OCI-LY7 (cell line): ENCODE measurements at regions not wholly inside any gene's neighbourhood (a gene's known extent, or its start where the extent isn't known, plus 50 kb on each side); places are given as distances from the start of the nearest gene placed in this dataset.

Source experiments
- CTCF ChIP-seq: fragments of 200-600 bp; sonication (generic); conservative IDR thresholded peaks from 2 replicates; pipeline ENCODE4 v1.5.1; 2014; ENCODE audit warnings: mild to moderate bottlenecking, antibody characterized with exemption, low read length, moderate library complexity, mixed read lengths
- EZH2phosphoT487 ChIP-seq: fragments of 200-600 bp; sonication (generic); IDR thresholded peaks from 2 replicates; pipeline ENCODE4 v1.6.1; 2018; ENCODE audit warnings: low read depth, borderline replicate concordance, mild to moderate bottlenecking, mixed run types, antibody characterized with exemption, low read length, moderate library complexity, mixed read lengths

- no peak for TF ChIP-seq CTCF
- no peak for TF ChIP-seq EZH2phosphoT487
Measured at GRCh38 chr6:169141671-169142537, 111.7 kb downstream of the THBS2 start.
